HCT116 (cell line): ENCODE measurements at regions not wholly inside any gene's neighbourhood (a gene's known extent, or its start where the extent isn't known, plus 50 kb on each side); places are given as distances from the start of the nearest gene placed in this dataset.

Experiments
- ATAC-seq: fragments of 200-7000 bp; cut with Tn5 transposase; 2 replicates; pipeline ENCODE4 v1.9.1; 2020; ENCODE audit warnings: mild to moderate bottlenecking, moderate library complexity
- BruUV-seq: library from RNA; stranded (reverse); fragments of 400-500 nt; replicated peaks from 2 replicates; lab custom pipeline; 2021; lab: Mats Ljungman, UMichigan
- CTCF ChIA-PET: fragments of 300-600 bp; sonication (Branson Sonifier 250); formaldehyde crosslinking; loops from one replicate; lab custom pipeline; 2021; ENCODE audit warnings: antibody characterized with exemption; lab: Charles Lee
- POLR2A ChIA-PET: fragments of 300-600, 350-600 bp; sonication (Branson Sonifier 250); formaldehyde crosslinking; loops from one replicate; lab custom pipeline; 2021; ENCODE audit warnings: antibody characterized with exemption; lab: Charles Lee
- RAD21 ChIA-PET, 2 experiments: fragments of 300-600 bp; sonication (Branson Sonifier 250); formaldehyde crosslinking; loops; one replicate each; lab custom pipeline; 2023; ENCODE audit warnings: low total read pairs in 2 of 2; ENCODE audit not compliant: uncharacterized antibody in 2 of 2, unreplicated experiment in 2 of 2, low non-redundant PET in 1 of 2; lab: Charles Lee
- DNase-seq: peaks from one replicate; pipeline ENCODE4 v3.0.0-alpha.2; 2010; ENCODE audit warnings: low read depth, low spot score
- H2AFZ ChIP-seq: fragments of 200-600 bp; shearing (Covaris generic), sonication (generic); 2 replicates; pipeline ENCODE4 v1.6.1; 2017; ENCODE audit warnings: low read depth, mixed run types, mixed read lengths, antibody characterized with exemption, low read length; ENCODE audit not compliant: poor library complexity, severe bottlenecking
- H3K27ac ChIP-seq: 2 replicates; pipeline ENCODE4 v1.5.1; 2012; ENCODE audit warnings: low read depth, low read length
- H3K27me3 ChIP-seq: fragments of 200-600 bp; sonication (generic); 2 replicates; pipeline ENCODE4 v1.6.1; 2016; ENCODE audit warnings: mixed run types, low read length, mixed read lengths; ENCODE audit not compliant: insufficient read depth
- H3K36me3 ChIP-seq, 2 experiments: fragments of 200-500 bp in 1 of 2; fragments of 200-600 bp in 1 of 2; sonication (Bioruptor generic) in 1 of 2; sonication (generic) in 1 of 2; 2 replicates each; pipeline versions ENCODE4 v1.5.1 to v1.6.1; 2014 to 2016; ENCODE audit warnings: low read length in 2 of 2, inconsistent platforms in 1 of 2, mixed read lengths in 1 of 2, mixed run types in 1 of 2; ENCODE audit not compliant: insufficient read depth in 2 of 2, control insufficient read depth in 1 of 2
- H3K4me1 ChIP-seq, 2 experiments: fragments of 200-600 bp in 1 of 2; sonication (generic) in 1 of 2; 2 replicates each; pipeline versions ENCODE4 v1.5.1 to v1.6.1; 2012 to 2017; ENCODE audit warnings: low read length in 2 of 2, inconsistent platforms in 1 of 2, mild to moderate bottlenecking in 1 of 2, mixed read lengths in 1 of 2, mixed run types in 1 of 2, moderate library complexity in 1 of 2; ENCODE audit not compliant: insufficient read depth in 2 of 2, control insufficient read depth in 1 of 2
- H3K4me2 ChIP-seq: fragments of 200-600 bp; sonication (generic); 2 replicates; pipeline ENCODE4 v1.6.1; 2017; ENCODE audit warnings: mixed run types, low read length, mixed read lengths
- H3K4me3 ChIP-seq, 2 experiments: fragments of 200-600 bp in 1 of 2; sonication (generic) in 1 of 2; replicated peaks in 1 of 2; 2 replicates each; pipeline ENCODE4 v1.5.1; 2011 to 2016; ENCODE audit warnings: low read length in 2 of 2, control low read depth in 1 of 2, low read depth in 1 of 2, mild to moderate bottlenecking in 1 of 2, mixed read lengths in 1 of 2, mixed run types in 1 of 2
- H3K79me2 ChIP-seq: fragments of 200-600 bp; sonication (generic); 2 replicates; pipeline ENCODE4 v1.6.1; 2017; ENCODE audit warnings: mild to moderate bottlenecking, mixed run types, low read length, moderate library complexity, mixed read lengths; ENCODE audit not compliant: insufficient read depth
- H3K9ac ChIP-seq: fragments of 200-600 bp; sonication (generic); 2 replicates; pipeline ENCODE4 v1.6.1; 2016; ENCODE audit warnings: low read length, mixed read lengths
- H3K9me2 ChIP-seq: fragments of 200-600 bp; sonication (generic), shearing (Covaris generic); 2 replicates; pipeline ENCODE4 v1.6.1; 2017; ENCODE audit warnings: mixed run types, mild to moderate bottlenecking, moderate library complexity; ENCODE audit not compliant: insufficient read depth
- H3K9me3 ChIP-seq, 2 experiments: fragments of 200-500 bp in 1 of 2; fragments of 200-600 bp in 1 of 2; sonication (Bioruptor generic) in 1 of 2; sonication (generic) in 1 of 2; 2 replicates each; pipeline ENCODE4 v1.6.1; 2014 to 2017; ENCODE audit warnings: low read length in 2 of 2, mixed read lengths in 2 of 2, inconsistent platforms in 1 of 2, low read depth in 1 of 2, mild to moderate bottlenecking in 1 of 2, mixed run types in 1 of 2, moderate library complexity in 1 of 2; ENCODE audit not compliant: control insufficient read depth in 1 of 2, insufficient read depth in 1 of 2
- H4K20me1 ChIP-seq: fragments of 200-600 bp; sonication (generic), shearing (Covaris generic); 2 replicates; pipeline ENCODE4 v1.6.1; 2017; ENCODE audit warnings: mixed run types, mild to moderate bottlenecking, moderate library complexity; ENCODE audit not compliant: insufficient read depth
- CBX3 ChIP-seq: IDR thresholded peaks from 2 replicates; pipeline ENCODE4 v1.6.1; 2012; ENCODE audit warnings: low read depth
- CTCF ChIP-seq, 3 experiments: fragments of 200-600 bp in 1 of 3; sonication (generic) in 1 of 3; IDR thresholded peaks in 2 of 3; conservative IDR thresholded peaks in 1 of 3; 2 replicates each; pipeline ENCODE4 v1.5.1; 2012 to 2017; ENCODE audit warnings: low read depth in 2 of 3, low read length in 2 of 3, antibody characterized with exemption in 1 of 3, borderline replicate concordance in 1 of 3, control low read depth in 1 of 3, mild to moderate bottlenecking in 1 of 3, mixed read lengths in 1 of 3, mixed run types in 1 of 3, moderate library complexity in 1 of 3; ENCODE audit not compliant: insufficient read depth in 1 of 3
- EZH2phosphoT487 ChIP-seq: fragments of 200-600 bp; IDR thresholded peaks from 2 replicates; pipeline ENCODE4 v1.6.1; 2018; ENCODE audit warnings: antibody characterized with exemption, borderline replicate concordance
- JUND ChIP-seq: IDR thresholded peaks from 2 replicates; pipeline ENCODE4 v1.6.1; 2012
- RAD21 ChIP-seq: IDR thresholded peaks from 2 replicates; pipeline ENCODE4 v1.6.1; 2012; ENCODE audit warnings: low read depth, mild to moderate bottlenecking
- SP1 ChIP-seq: IDR thresholded peaks from 2 replicates; pipeline ENCODE4 v1.6.1; 2012; ENCODE audit warnings: low read depth
- intact Hi-C: fragments of 100-400 bp; cut with micrococcal nuclease; formaldehyde crosslinking; loops from 2 replicates; pipeline ENCODE4 v1.10.0; 2022
- TF ChIP-seq, protein P1 (sequence below): IDR thresholded peaks from 2 replicates; pipeline ENCODE4 v1.6.1; 2012

- no peak overlapping the region for H3K27ac ChIP-seq
- TF ChIP-seq CTCF (IDR thresholded peaks at IDR 0.05 in 2 of 3, conservative IDR thresholded peaks at IDR 0.05 in 1 of 3; ENCODE audit: borderline replicate concordance in 1 of 3, insufficient read depth in 1 of 3, low read depth in 2 of 3, low read length in 2 of 3) (no peak), JUND (no peak), EZH2phosphoT487 (no peak)
- TF ChIP-seq, protein P1, sequence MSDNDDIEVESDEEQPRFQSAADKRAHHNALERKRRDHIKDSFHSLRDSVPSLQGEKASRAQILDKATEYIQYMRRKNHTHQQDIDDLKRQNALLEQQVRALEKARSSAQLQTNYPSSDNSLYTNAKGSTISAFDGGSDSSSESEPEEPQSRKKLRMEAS: no peak
- TF ChIP-seq, all 23 proteins: peak for 0
- Histone ChIP-seq H3K27me3 (no peaks in the 10 kb centered on the region), H3K4me3 (no peak overlapping the region), H3K9me2 (no peaks in the 10 kb centered on the region), H4K20me1 (no peaks in the 10 kb centered on the region), H3K9ac (no peak overlapping the region), H3K9me3 (peaks cover 0 to 21% of the 10 kb centered on the region in 2 experiments; a peak in 2 of 4 replicates), H2AFZ (no peak overlapping the region), H3K4me2 (no peak overlapping the region), H3K4me1 (no peaks in the 10 kb centered on the region), H3K36me3 (no peaks in the 10 kb centered on the region), H3K79me2 (no peaks in the 10 kb centered on the region)
- ChIA-PET RAD21 (no interaction called here), POLR2A (no interaction called here), CTCF (no interaction called here)
- BruUV-seq: no TSS peak
- intact Hi-C loops: no loop called here
- DNase-seq (no peak), ATAC-seq (no peak)
These were observed 461.2 kb downstream of the TLR4 start for GRCh38 chr9:118165451-118165850.

- Histone ChIP-seq H3K9me2 (no peaks in the 10 kb centered on the region), H3K36me3 (no peaks in the 10 kb centered on the region), H3K4me1 (no peaks in the 10 kb centered on the region), H3K27me3 (no peaks in the 10 kb centered on the region), H3K9ac (no peak overlapping the region), H2AFZ (no peak overlapping the region), H4K20me1 (no peaks in the 10 kb centered on the region; the same call in 1 of the 2 replicates), H3K4me3 (no peak overlapping the region), H3K9me3 (peaks cover 0 to 8% of the 10 kb centered on the region in 2 experiments; a peak in 3 of 4 replicates), H3K4me2 (no peak overlapping the region), H3K79me2 (no peaks in the 10 kb centered on the region), H3K27ac (no peak overlapping the region)
- CTCF ChIA-PET: no interaction called here
- RAD21 ChIA-PET: no interaction called here
- ATAC-seq (no peak), DNase-seq (no peak)
- TF ChIP-seq CBX3: no peak
- TF ChIP-seq RAD21: 0 out of 2 replicates have a peak, but pooled peaks have one; percentile 26
- peak in 2 of 3 experiments; percentile 26 to 38; a peak in 3 of 6 replicates for TF ChIP-seq CTCF (IDR thresholded peaks at IDR 0.05 in 2 of 3, conservative IDR thresholded peaks at IDR 0.05 in 1 of 3; ENCODE audit: borderline replicate concordance in 1 of 3, insufficient read depth in 1 of 3, low read depth in 2 of 3, low read length in 2 of 3)
- TF ChIP-seq SP1: no peak
- intact Hi-C loops: no loop called here
- POLR2A ChIA-PET: no interaction called here
- no TSS peak for BruUV-seq
These were observed 466.1 kb downstream of the TLR4 start for GRCh38 chr9:118170032-118170955.
